Activated CD8-positive, alpha-beta memory T cell treated with anti-CD3 and anti-CD28 coated beads, Interleukin-2, amount 10 ng/mL, durations not matched to agents 7 days and 5 days (primary cell): ENCODE measurements at regions not wholly inside any gene's neighbourhood (a gene's known extent, or its start where the extent isn't known, plus 50 kb on each side); places are given as distances from the start of the nearest gene placed in this dataset.
"Not testable (repeated sequence)": the region's sequence is repeated elsewhere in the genome, so short reads cannot be mapped to it uniquely, and the experiment has no call there.

Experiments used
- ATAC-seq: fragments of 150-1000 bp; cut with Tn5 transposase; one replicate; pipeline ENCODE4 v1.10.0; 2021; ENCODE audit warnings: moderate library complexity
- CTCF ChIA-PET: fragments of 350-600 bp; sonication (Branson Sonifier 250); formaldehyde crosslinking; loops from one replicate; lab custom pipeline; 2021; ENCODE audit warnings: antibody characterized with exemption; lab: Charles Lee
- DNase-seq: peaks from one replicate; pipeline ENCODE4 v3.0.0-alpha.2; 2020
- H3K27ac Mint-ChIP-seq: one replicate; pipeline ENCODE4 v1.8.0; 2021; ENCODE audit warnings: mild to moderate bottlenecking, mixed read lengths
- H3K27me3 Mint-ChIP-seq: one replicate; pipeline ENCODE4 v1.8.0; 2021; ENCODE audit warnings: mixed read lengths
- H3K36me3 Mint-ChIP-seq: one replicate; pipeline ENCODE4 v1.8.0; 2021; ENCODE audit warnings: mild to moderate bottlenecking, mixed read lengths
- H3K4me1 Mint-ChIP-seq: one replicate; pipeline ENCODE4 v1.8.0; 2021; ENCODE audit warnings: mixed read lengths
- H3K4me3 Mint-ChIP-seq: one replicate; pipeline ENCODE4 v1.8.0; 2021; ENCODE audit warnings: mild to moderate bottlenecking, moderate library complexity, mixed read lengths
- H3K9me3 Mint-ChIP-seq: one replicate; pipeline ENCODE4 v1.8.0; 2022; ENCODE audit warnings: low read depth, mixed read lengths

GRCh38 chr5:118321081-118321480 is 667.3 kb downstream of the DTWD2 start:
- peaks cover 10% of the 10 kb centered on the region for H3K9me3 Mint-ChIP-seq
- no peak overlapping the region for H3K27ac Mint-ChIP-seq
- H3K4me3 Mint-ChIP-seq: no peak overlapping the region
- CTCF ChIA-PET: no interaction called here
- H3K4me1 Mint-ChIP-seq: no peaks in the 10 kb centered on the region
- ATAC-seq: no peak
- no peaks in the 10 kb centered on the region for H3K27me3 Mint-ChIP-seq
- DNase-seq: no peak
- H3K36me3 Mint-ChIP-seq: no peaks in the 10 kb centered on the region

GRCh38 chr5:118320121-118320520 is 668.2 kb downstream of the DTWD2 start:
- ATAC-seq: no peak
- Mint-ChIP-seq H3K27me3 (no peaks in the 10 kb centered on the region), H3K36me3 (no peaks in the 10 kb centered on the region), H3K27ac (no peak overlapping the region), H3K4me3 (no peak overlapping the region), H3K4me1 (no peaks in the 10 kb centered on the region), H3K9me3 (peaks cover 10% of the 10 kb centered on the region)
- CTCF ChIA-PET: no interaction called here
- no peak for DNase-seq

- CTCF ChIA-PET: no interaction called here
- Mint-ChIP-seq H3K36me3 (no peaks in the 10 kb centered on the region), H3K4me1 (no peaks in the 10 kb centered on the region), H3K9me3 (no peaks in the 10 kb centered on the region), H3K27me3 (no peaks in the 10 kb centered on the region), H3K27ac (no peak overlapping the region), H3K4me3 (no peak overlapping the region)
- DNase-seq (no peak), ATAC-seq (no peak)
These were observed 673.4 kb downstream of the DTWD2 start for GRCh38 chr5:118314931-118315330.

DNA sequence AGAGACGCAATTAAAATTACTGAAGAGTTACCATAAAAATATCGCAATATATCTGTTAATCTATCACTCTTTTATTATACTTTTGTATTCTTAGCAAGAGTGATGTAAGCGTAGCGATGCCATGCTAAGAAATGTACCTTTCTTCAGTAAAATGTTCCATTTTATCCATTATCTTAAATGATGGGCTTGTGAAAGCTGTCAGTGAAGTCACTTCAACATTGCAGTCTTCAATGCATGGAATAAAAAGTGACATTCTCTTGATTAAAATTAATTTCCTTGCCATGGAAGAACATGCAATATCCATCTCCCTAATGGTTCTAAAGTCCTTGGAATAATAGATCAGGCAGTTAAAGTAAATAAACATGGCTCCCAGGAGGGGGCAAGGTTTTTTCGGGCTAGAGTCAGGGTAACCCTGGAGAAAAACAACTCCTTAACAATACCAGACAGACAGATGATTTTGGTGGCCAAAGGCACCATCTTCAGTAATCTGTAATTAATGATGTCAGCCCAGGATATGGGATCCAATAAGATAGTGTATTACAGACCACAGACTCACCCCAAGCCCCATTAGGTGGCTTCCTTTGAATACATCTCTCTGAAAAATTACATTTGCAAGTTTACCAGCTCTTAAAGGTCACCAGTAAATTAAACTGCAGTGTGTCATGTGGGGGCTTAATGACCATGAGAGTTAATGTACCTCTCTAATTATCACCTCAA is 677.1 kb downstream of the DTWD2 start:
- no peak for ATAC-seq
- Mint-ChIP-seq H3K9me3 (peaks cover 6% of the 10 kb centered on the region), H3K4me3 (no peak overlapping the region), H3K27ac (no peak overlapping the region), H3K4me1 (no peaks in the 10 kb centered on the region), H3K36me3 (no peaks in the 10 kb centered on the region), H3K27me3 (no peaks in the 10 kb centered on the region)
- CTCF ChIA-PET: no interaction called here
- no peak for DNase-seq

GRCh38 chr5:118310401-118310800 is 677.9 kb downstream of the DTWD2 start:
- no peaks in the 10 kb centered on the region for H3K36me3 Mint-ChIP-seq
- ATAC-seq (no peak), DNase-seq (no peak)
- CTCF ChIA-PET: no interaction called here
- no peak overlapping the region for H3K27ac Mint-ChIP-seq
- peaks cover 6% of the 10 kb centered on the region for H3K9me3 Mint-ChIP-seq
- no peaks in the 10 kb centered on the region for H3K27me3 Mint-ChIP-seq
- H3K4me3 Mint-ChIP-seq: no peak overlapping the region
- H3K4me1 Mint-ChIP-seq: no peaks in the 10 kb centered on the region

DNA sequence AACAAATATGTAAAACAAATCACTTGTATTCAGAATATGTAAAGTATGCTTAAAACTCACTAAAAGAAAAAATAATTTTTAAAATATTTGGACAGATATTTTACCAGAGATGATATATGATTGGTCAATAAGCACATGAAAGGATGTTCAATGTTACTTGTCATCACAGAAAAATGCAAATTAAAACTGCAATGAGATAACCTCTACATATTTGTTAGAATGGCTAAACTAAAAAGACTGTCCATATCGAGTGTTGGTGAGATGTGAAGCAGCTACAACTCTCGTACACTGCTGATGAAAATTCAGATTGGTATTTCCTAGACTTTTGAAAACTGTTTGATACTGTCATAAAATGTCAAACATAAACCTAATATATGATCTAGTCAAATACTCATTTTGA is 685.1 kb downstream of the DTWD2 start:
- ATAC-seq: no peak
- Mint-ChIP-seq H3K9me3 (peaks cover 6% of the 10 kb centered on the region), H3K36me3 (no peaks in the 10 kb centered on the region), H3K27ac (no peak overlapping the region), H3K4me3 (no peak overlapping the region), H3K4me1 (no peaks in the 10 kb centered on the region), H3K27me3 (no peaks in the 10 kb centered on the region)
- CTCF ChIA-PET: no interaction called here
- no peak for DNase-seq

DNA sequence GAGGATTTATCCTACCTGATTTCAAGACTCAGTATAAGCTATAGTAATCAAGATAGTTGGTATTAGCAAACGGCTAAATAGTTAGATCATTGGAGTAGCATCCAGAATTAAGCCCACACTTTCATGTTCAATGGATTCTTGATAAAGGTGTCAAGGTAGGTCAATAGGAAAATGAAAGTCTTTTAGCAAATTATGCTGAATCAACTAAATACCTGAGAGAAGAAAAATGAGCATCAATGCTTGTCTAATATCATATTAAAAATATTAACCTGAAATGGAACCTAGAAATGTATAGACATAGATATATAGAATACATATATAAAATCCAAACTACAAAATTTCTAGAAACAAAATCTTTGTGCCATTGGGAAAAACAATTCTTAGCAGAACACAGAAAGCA is 685.6 kb downstream of the DTWD2 start:
- Mint-ChIP-seq H3K4me3 (no peak overlapping the region), H3K36me3 (no peaks in the 10 kb centered on the region), H3K27me3 (no peaks in the 10 kb centered on the region), H3K4me1 (no peaks in the 10 kb centered on the region), H3K27ac (no peak overlapping the region), H3K9me3 (peaks cover 3% of the 10 kb centered on the region)
- DNase-seq (no peak), ATAC-seq (no peak)
- CTCF ChIA-PET: no interaction called here

- Mint-ChIP-seq H3K9me3 (no peaks in the 10 kb centered on the region), H3K4me1 (no peaks in the 10 kb centered on the region), H3K27ac (no peak overlapping the region), H3K27me3 (no peaks in the 10 kb centered on the region), H3K4me3 (no peak overlapping the region), H3K36me3 (no peaks in the 10 kb centered on the region)
- ATAC-seq (no peak), DNase-seq (no peak)
- CTCF ChIA-PET: no interaction called here
These were observed 686.7 kb downstream of the DTWD2 start for GRCh38 chr5:118301696-118302095.

- H3K36me3 Mint-ChIP-seq: no peaks in the 10 kb centered on the region
These were observed 693.3 kb downstream of the DTWD2 start for GRCh38 chr5:118295045-118295444.

GRCh38 chr5:118293378-118293777 is 695.0 kb downstream of the DTWD2 start:
- Mint-ChIP-seq H3K27me3 (no peaks in the 10 kb centered on the region), H3K4me1 (no peaks in the 10 kb centered on the region), H3K27ac (no peak overlapping the region), H3K4me3 (no peak overlapping the region), H3K9me3 (peaks cover 3% of the 10 kb centered on the region), H3K36me3 (no peaks in the 10 kb centered on the region)
- ATAC-seq (no peak), DNase-seq (no peak)
- CTCF ChIA-PET: no interaction called here

More at GRCh38 chr5:118295045-118295444, 693.3 kb downstream of the DTWD2 start:
- Mint-ChIP-seq H3K4me3 (no peak overlapping the region), H3K27me3 (no peaks in the 10 kb centered on the region), H3K4me1 (no peaks in the 10 kb centered on the region), H3K27ac (no peak overlapping the region), H3K9me3 (no peaks in the 10 kb centered on the region)
- DNase-seq: no peak
- CTCF ChIA-PET: no interaction called here
- no peak for ATAC-seq

DNA sequence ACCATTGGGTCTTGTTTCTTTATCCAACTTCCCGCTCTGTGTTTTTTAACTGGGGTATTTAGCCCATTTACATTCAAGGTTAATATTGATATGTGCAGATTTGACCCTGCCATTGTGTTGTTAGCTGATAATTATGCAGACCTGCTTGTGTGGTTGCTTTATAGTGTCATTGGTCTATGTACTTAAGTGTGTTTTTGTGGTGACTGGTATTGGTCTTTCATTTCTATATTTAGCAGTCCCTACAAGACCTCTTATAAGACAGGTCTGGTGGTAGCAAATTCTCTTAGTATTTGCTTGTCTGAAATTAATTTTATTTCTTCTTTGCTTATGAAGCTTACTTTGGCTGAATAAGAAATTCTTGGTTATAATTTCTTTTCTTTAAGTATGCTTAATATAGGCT is 698.1 kb downstream of the DTWD2 start:
- no peak for DNase-seq
- H3K4me1 Mint-ChIP-seq: no peaks in the 10 kb centered on the region
- H3K27ac Mint-ChIP-seq: no peak overlapping the region
- no peak for ATAC-seq
- CTCF ChIA-PET: no interaction called here
- H3K9me3 Mint-ChIP-seq: peaks cover 3% of the 10 kb centered on the region
- no peak overlapping the region for H3K4me3 Mint-ChIP-seq
- no peaks in the 10 kb centered on the region for H3K27me3 Mint-ChIP-seq
- no peaks in the 10 kb centered on the region for H3K36me3 Mint-ChIP-seq

GRCh38 chr5:118284230-118284629 is 704.1 kb downstream of the DTWD2 start:
- H3K36me3 Mint-ChIP-seq, DNase-seq, H3K9me3 Mint-ChIP-seq, H3K27me3 Mint-ChIP-seq, H3K4me1 Mint-ChIP-seq, CTCF ChIA-PET, H3K4me3 Mint-ChIP-seq, ATAC-seq, H3K27ac Mint-ChIP-seq: not testable (repeated sequence)

GRCh38 chr5:118282480-118283038 is 705.8 kb downstream of the DTWD2 start:
- CTCF ChIA-PET: not testable (repeated sequence)

GRCh38 chr5:118279540-118280294 is 708.6 kb downstream of the DTWD2 start:
- CTCF ChIA-PET: no interaction called here
- peaks cover 5% of the 10 kb centered on the region for H3K9me3 Mint-ChIP-seq
- no peak overlapping the region for H3K4me3 Mint-ChIP-seq
- no peak for DNase-seq
- no peak for ATAC-seq
- no peak overlapping the region for H3K27ac Mint-ChIP-seq
- H3K36me3 Mint-ChIP-seq: no peaks in the 10 kb centered on the region
- H3K4me1 Mint-ChIP-seq: no peaks in the 10 kb centered on the region
- H3K27me3 Mint-ChIP-seq: no peaks in the 10 kb centered on the region

More at GRCh38 chr5:118282480-118283038, 705.8 kb downstream of the DTWD2 start:
- not testable (repeated sequence) for H3K36me3 Mint-ChIP-seq, H3K9me3 Mint-ChIP-seq, H3K4me1 Mint-ChIP-seq, H3K27me3 Mint-ChIP-seq, DNase-seq, H3K27ac Mint-ChIP-seq, H3K4me3 Mint-ChIP-seq, ATAC-seq
